ENCODE measurements at regions not wholly inside any gene's neighbourhood (a gene's known extent, or its start where the extent isn't known, plus 50 kb on each side); places are given as distances from the start of the nearest gene placed in this dataset.

DNA sequence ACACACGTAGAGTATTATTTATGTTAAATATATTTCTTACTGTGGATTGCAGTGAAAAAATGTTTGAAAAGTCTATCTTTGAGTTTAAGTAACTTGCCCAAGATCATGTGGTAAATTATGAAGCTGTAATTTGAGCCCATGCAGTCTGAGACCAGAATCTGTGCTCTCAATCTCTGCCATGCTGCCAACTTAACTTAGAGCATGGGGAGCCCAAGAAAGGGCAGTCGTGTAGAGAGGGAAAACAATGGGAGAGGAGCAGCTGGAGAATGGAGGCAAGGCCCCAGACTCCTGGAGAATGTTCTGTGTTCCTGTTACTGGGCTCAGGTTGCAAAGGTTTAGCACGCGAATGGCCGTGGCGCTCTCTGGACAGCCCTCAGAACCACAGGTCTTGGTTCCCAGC is 311.6 kb upstream of the RASGRP1 start:
- Mint-ChIP-seq H3K27ac (ENCODE audit: unreplicated experiment) (no peak overlapping the region), H3K36me3 (ENCODE audit: unreplicated experiment) (no peaks in the 10 kb centered on the region), H3K4me3 (ENCODE audit: unreplicated experiment) (no peak overlapping the region), H3K27me3 (ENCODE audit: unreplicated experiment) (no peaks in the 10 kb centered on the region), H3K9me3 (ENCODE audit: unreplicated experiment) (no peaks in the 10 kb centered on the region), H3K4me1 (ENCODE audit: unreplicated experiment) (peaks cover 49% of the 10 kb centered on the region)
- TF ChIP-seq, protein P1, sequence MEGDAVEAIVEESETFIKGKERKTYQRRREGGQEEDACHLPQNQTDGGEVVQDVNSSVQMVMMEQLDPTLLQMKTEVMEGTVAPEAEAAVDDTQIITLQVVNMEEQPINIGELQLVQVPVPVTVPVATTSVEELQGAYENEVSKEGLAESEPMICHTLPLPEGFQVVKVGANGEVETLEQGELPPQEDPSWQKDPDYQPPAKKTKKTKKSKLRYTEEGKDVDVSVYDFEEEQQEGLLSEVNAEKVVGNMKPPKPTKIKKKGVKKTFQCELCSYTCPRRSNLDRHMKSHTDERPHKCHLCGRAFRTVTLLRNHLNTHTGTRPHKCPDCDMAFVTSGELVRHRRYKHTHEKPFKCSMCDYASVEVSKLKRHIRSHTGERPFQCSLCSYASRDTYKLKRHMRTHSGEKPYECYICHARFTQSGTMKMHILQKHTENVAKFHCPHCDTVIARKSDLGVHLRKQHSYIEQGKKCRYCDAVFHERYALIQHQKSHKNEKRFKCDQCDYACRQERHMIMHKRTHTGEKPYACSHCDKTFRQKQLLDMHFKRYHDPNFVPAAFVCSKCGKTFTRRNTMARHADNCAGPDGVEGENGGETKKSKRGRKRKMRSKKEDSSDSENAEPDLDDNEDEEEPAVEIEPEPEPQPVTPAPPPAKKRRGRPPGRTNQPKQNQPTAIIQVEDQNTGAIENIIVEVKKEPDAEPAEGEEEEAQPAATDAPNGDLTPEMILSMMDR (IDR thresholded peaks at IDR 0.05), result no peak
- DNase-seq (ENCODE audit: extremely low spot score, unreplicated experiment), result no peak

DNA sequence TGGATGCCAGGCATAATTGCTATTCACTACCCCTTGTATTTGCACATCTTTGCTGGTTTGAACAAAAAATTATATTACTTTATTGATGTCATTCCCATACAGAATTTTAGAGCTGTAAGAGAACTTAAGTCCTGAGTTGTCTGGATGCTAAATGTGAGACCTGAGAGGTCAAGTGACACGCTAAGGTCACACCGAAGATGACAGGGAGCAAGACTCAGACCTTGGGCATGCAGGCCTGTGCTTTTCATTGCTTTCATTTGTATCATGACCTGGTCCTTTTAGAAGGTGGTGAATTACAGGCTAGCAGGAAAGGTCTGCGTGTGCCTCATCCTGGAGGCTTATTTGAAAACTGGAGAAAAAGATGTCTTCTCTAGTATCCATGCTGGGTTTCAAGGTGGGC is 312.0 kb upstream of the RASGRP1 start:
- TF ChIP-seq, protein P1 (IDR thresholded peaks at IDR 0.05), result no peak
- peak overlapping the region; percentile 36 for H3K27ac Mint-ChIP-seq (ENCODE audit: unreplicated experiment)
- H3K9me3 Mint-ChIP-seq (ENCODE audit: unreplicated experiment), result no peaks in the 10 kb centered on the region
- peaks cover 51% of the 10 kb centered on the region for H3K4me1 Mint-ChIP-seq (ENCODE audit: unreplicated experiment)
- H3K27me3 Mint-ChIP-seq (ENCODE audit: unreplicated experiment), result no peaks in the 10 kb centered on the region
- DNase-seq (ENCODE audit: extremely low spot score, unreplicated experiment), result no peak
- no peaks in the 10 kb centered on the region for H3K36me3 Mint-ChIP-seq (ENCODE audit: unreplicated experiment)
- no peak overlapping the region for H3K4me3 Mint-ChIP-seq (ENCODE audit: unreplicated experiment)

DNA sequence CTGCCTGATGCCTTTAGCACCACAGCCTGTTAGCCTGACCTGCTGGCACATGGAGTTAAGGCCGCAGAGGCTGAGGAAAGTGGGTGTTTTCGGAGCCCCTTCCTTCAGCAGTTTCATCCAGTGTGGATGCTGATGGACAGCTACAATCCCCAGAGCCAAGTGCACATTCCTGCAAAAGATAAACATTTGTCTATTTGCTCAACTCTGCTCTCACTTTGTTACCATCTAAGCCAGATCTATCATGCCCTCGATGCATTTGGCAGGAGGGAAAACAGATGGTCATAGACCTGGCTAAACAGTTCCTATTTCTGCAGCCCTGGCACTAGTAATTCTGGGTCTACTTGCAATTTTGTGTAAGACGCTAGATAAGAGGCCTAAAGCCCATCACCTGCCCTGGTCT is 312.9 kb upstream of the RASGRP1 start:
- TF ChIP-seq, protein P1 (IDR thresholded peaks at IDR 0.05), result no peak
- Mint-ChIP-seq H3K9me3 (ENCODE audit: unreplicated experiment) (no peaks in the 10 kb centered on the region), H3K36me3 (ENCODE audit: unreplicated experiment) (no peaks in the 10 kb centered on the region), H3K4me3 (ENCODE audit: unreplicated experiment) (no peak overlapping the region), H3K4me1 (ENCODE audit: unreplicated experiment) (peaks cover 58% of the 10 kb centered on the region), H3K27ac (ENCODE audit: unreplicated experiment) (peak overlapping the region; percentile 58), H3K27me3 (ENCODE audit: unreplicated experiment) (no peaks in the 10 kb centered on the region)
- no peak for DNase-seq (ENCODE audit: extremely low spot score, unreplicated experiment)

DNA sequence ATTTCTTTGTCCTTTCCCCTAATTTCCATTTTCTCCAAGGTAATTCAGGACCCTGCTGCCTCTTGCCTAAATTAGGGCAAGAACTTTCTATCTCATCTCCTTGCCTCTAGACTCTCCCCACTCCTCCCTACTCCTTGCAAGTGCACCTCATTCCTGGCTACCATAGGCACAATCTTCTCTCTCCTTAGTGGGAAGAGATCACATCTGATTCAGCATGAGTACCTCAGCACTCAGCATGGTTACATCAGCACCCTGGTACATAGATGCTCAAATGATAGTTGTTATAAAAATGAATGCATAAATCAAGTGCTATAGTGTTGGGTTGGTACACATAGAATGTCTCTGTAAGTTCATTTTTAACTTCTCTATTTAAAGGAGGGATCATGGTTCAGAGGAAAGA is 313.4 kb upstream of the RASGRP1 start:
- no peaks in the 10 kb centered on the region for H3K27me3 Mint-ChIP-seq (ENCODE audit: unreplicated experiment)
- DNase-seq (ENCODE audit: extremely low spot score, unreplicated experiment), result no peak
- peak overlapping the region; percentile 58 for H3K27ac Mint-ChIP-seq (ENCODE audit: unreplicated experiment)
- no peaks in the 10 kb centered on the region for H3K36me3 Mint-ChIP-seq (ENCODE audit: unreplicated experiment)
- TF ChIP-seq, protein P1 (IDR thresholded peaks at IDR 0.05), result no peak
- no peaks in the 10 kb centered on the region for H3K9me3 Mint-ChIP-seq (ENCODE audit: unreplicated experiment)
- peaks cover 58% of the 10 kb centered on the region for H3K4me1 Mint-ChIP-seq (ENCODE audit: unreplicated experiment)
- no peak overlapping the region for H3K4me3 Mint-ChIP-seq (ENCODE audit: unreplicated experiment)

DNA sequence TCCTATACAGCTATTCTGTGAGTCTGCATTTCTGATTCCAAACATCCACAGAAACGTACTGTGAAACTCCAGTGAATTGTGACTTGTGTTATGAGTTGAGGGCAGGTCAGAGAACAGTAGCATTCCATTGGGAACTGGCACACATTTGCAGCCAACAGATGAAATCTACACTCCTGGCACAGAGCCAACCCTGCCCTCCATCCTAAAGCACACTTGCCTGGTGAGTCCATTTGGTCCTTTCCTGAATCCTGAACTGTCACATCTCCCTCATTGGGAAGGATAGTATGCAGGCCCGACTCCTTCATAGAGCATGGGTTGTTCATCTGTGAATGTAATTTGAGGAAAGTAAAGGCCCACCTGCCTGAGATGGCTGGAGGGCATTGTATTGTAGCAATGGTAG is 314.3 kb upstream of the RASGRP1 start:
- no peak for DNase-seq (ENCODE audit: extremely low spot score, unreplicated experiment)
- TF ChIP-seq, protein P1 (IDR thresholded peaks at IDR 0.05), result no peak
- no peaks in the 10 kb centered on the region for H3K9me3 Mint-ChIP-seq (ENCODE audit: unreplicated experiment)
- no peaks in the 10 kb centered on the region for H3K27me3 Mint-ChIP-seq (ENCODE audit: unreplicated experiment)
- H3K4me1 Mint-ChIP-seq (ENCODE audit: unreplicated experiment), result peaks cover 58% of the 10 kb centered on the region
- peak overlapping the region; percentile 68 for H3K27ac Mint-ChIP-seq (ENCODE audit: unreplicated experiment)
- no peak overlapping the region for H3K4me3 Mint-ChIP-seq (ENCODE audit: unreplicated experiment)
- no peaks in the 10 kb centered on the region for H3K36me3 Mint-ChIP-seq (ENCODE audit: unreplicated experiment)

All from osteocyte (in vitro differentiated cells).